Dendritic cell treated with granulocyte-macrophage colony-stimulating factor and Interleukin-4, amounts not matched to agents 40 ng/mL and 50 ng/mL, for 4 days (primary cell): ENCODE measurements at regions not wholly inside any gene's neighbourhood (a gene's known extent, or its start where the extent isn't known, plus 50 kb on each side); places are given as distances from the start of the nearest gene placed in this dataset.

ENCODE experiments used
- H3K27ac Mint-ChIP-seq: one replicate; pipeline ENCODE4 v1.8.0; 2022; ENCODE audit warnings: mild to moderate bottlenecking, mixed read lengths
- H3K27me3 Mint-ChIP-seq: one replicate; pipeline ENCODE4 v1.8.0; 2022; ENCODE audit warnings: mild to moderate bottlenecking, mixed read lengths
- H3K36me3 Mint-ChIP-seq: one replicate; pipeline ENCODE4 v1.8.0; 2022; ENCODE audit warnings: low read depth, mixed read lengths
- H3K4me1 Mint-ChIP-seq: one replicate; pipeline ENCODE4 v1.8.0; 2022; ENCODE audit warnings: low read depth, mixed read lengths
- H3K4me3 Mint-ChIP-seq: one replicate; pipeline ENCODE4 v1.8.0; 2022; ENCODE audit warnings: mild to moderate bottlenecking, moderate library complexity, mixed read lengths
- H3K9me3 Mint-ChIP-seq: one replicate; pipeline ENCODE4 v1.8.0; 2022; ENCODE audit warnings: mixed read lengths
- intact Hi-C: fragments of 100-400 bp; cut with micrococcal nuclease; formaldehyde crosslinking; loops from one replicate; pipeline ENCODE4 v1.15.0; 2022

DNA sequence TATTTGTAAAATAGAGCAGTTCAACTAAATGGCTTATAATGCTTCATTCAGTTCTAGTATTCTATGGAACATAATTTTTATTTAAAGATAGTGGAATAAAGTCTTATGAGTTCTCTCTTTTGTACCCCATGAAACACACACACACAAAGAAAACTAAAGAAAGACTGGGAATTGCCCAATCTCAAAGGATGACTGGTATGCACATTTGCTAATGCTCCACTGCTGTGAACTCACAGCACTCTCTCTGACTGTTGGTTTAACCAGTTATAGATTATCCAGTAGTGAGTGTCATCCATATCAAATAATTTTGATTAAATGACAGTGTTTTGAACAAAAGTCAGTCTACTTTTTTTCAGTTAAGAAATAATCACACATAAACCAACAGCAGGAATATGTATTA is 1082.4 kb upstream of the B3GALT2 start:
- H3K36me3 Mint-ChIP-seq, result no peaks in the 10 kb centered on the region
- no peak overlapping the region for H3K4me3 Mint-ChIP-seq
- intact Hi-C loops, result no loop called here
- H3K9me3 Mint-ChIP-seq, result peaks cover 6% of the 10 kb centered on the region
- H3K27ac Mint-ChIP-seq, result no peak overlapping the region
- no peaks in the 10 kb centered on the region for H3K27me3 Mint-ChIP-seq
- no peaks in the 10 kb centered on the region for H3K4me1 Mint-ChIP-seq

GRCh38 chr1:194267021-194267420 is 1080.6 kb upstream of the B3GALT2 start:
- H3K9me3 Mint-ChIP-seq, result peaks cover 22% of the 10 kb centered on the region
- H3K4me1 Mint-ChIP-seq, result no peaks in the 10 kb centered on the region
- H3K27ac Mint-ChIP-seq, result no peak overlapping the region
- no peak overlapping the region for H3K4me3 Mint-ChIP-seq
- intact Hi-C loops, result no loop called here
- H3K27me3 Mint-ChIP-seq, result no peaks in the 10 kb centered on the region
- H3K36me3 Mint-ChIP-seq, result no peaks in the 10 kb centered on the region

DNA sequence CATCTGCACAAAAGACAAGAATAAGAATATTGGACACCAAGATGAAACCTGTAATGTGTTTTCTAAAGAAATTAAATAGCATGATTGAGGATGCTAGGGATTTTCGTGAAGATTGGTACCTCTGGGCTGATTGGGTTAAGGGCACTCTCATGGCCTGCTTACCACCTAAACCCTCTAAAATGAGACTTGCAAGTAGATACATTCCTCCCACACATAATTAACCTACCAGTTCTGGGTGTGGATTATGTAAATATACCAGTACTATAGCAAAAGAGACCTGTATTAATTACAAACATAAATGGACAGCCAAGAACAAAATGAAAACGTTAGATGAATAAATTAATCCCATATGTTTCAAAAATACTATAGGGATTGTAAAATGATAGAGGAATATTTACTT is 1069.6 kb upstream of the B3GALT2 start:
- Mint-ChIP-seq H3K27ac (no peak overlapping the region), H3K36me3 (no peaks in the 10 kb centered on the region), H3K4me3 (no peak overlapping the region), H3K4me1 (no peaks in the 10 kb centered on the region), H3K9me3 (no peaks in the 10 kb centered on the region), H3K27me3 (no peaks in the 10 kb centered on the region)
- intact Hi-C loops, result no loop called here

GRCh38 chr1:194252199-194252598 is 1065.8 kb upstream of the B3GALT2 start:
- H3K4me1 Mint-ChIP-seq, result no peaks in the 10 kb centered on the region
- H3K27me3 Mint-ChIP-seq, result no peaks in the 10 kb centered on the region
- intact Hi-C loops, result no loop called here
- peaks cover 16% of the 10 kb centered on the region for H3K9me3 Mint-ChIP-seq
- H3K27ac Mint-ChIP-seq, result no peak overlapping the region
- H3K36me3 Mint-ChIP-seq, result no peaks in the 10 kb centered on the region
- H3K4me3 Mint-ChIP-seq, result no peak overlapping the region

- intact Hi-C loops, result no loop called here
- H3K9me3 Mint-ChIP-seq, result peaks cover 6% of the 10 kb centered on the region
- H3K4me3 Mint-ChIP-seq, result no peak overlapping the region
- H3K27ac Mint-ChIP-seq, result no peak overlapping the region
- H3K4me1 Mint-ChIP-seq, result no peaks in the 10 kb centered on the region
- H3K27me3 Mint-ChIP-seq, result no peaks in the 10 kb centered on the region
- H3K36me3 Mint-ChIP-seq, result no peaks in the 10 kb centered on the region
Measured at GRCh38 chr1:194241215-194241614, 1054.8 kb upstream of the B3GALT2 start.

DNA sequence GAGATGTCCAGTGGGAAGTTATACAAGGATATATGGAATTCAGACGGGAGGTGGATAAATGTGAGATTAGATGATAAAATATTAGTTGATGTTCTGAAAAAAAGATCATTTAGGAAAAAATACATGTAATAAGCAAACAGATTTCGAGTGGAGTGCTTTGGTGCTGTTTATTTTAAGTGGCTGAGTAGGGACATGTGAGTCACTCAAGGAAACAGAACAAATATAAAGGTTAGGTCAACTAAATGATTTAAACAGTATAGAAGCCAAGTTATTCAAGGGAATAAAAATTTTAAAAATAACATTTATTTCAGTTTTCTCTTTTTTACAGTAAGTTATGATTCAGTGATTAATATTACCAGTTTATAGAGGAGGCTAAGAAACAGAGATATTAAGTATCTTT is 1046.7 kb upstream of the B3GALT2 start:
- Mint-ChIP-seq H3K9me3 (no peaks in the 10 kb centered on the region), H3K4me3 (no peak overlapping the region), H3K27me3 (no peaks in the 10 kb centered on the region)

GRCh38 chr1:194230351-194231144 is 1044.1 kb upstream of the B3GALT2 start:
- Mint-ChIP-seq H3K4me3 (no peak overlapping the region), H3K36me3 (no peaks in the 10 kb centered on the region), H3K27ac (no peak overlapping the region), H3K9me3 (no peaks in the 10 kb centered on the region), H3K4me1 (no peaks in the 10 kb centered on the region), H3K27me3 (no peaks in the 10 kb centered on the region)
- intact Hi-C loops, result no loop called here

More for the DNA sequence above, 1046.7 kb upstream of the B3GALT2 start:
- Mint-ChIP-seq H3K36me3 (no peaks in the 10 kb centered on the region), H3K27ac (no peak overlapping the region), H3K4me1 (no peaks in the 10 kb centered on the region)
- intact Hi-C loops, result no loop called here

- Mint-ChIP-seq H3K9me3 (no peaks in the 10 kb centered on the region), H3K4me3 (no peak overlapping the region), H3K4me1 (peaks cover 2% of the 10 kb centered on the region), H3K36me3 (no peaks in the 10 kb centered on the region), H3K27ac (no peak overlapping the region), H3K27me3 (no peaks in the 10 kb centered on the region)
- intact Hi-C loops, result no loop called here
Measured at GRCh38 chr1:194228427-194228826, 1042.0 kb upstream of the B3GALT2 start.

DNA sequence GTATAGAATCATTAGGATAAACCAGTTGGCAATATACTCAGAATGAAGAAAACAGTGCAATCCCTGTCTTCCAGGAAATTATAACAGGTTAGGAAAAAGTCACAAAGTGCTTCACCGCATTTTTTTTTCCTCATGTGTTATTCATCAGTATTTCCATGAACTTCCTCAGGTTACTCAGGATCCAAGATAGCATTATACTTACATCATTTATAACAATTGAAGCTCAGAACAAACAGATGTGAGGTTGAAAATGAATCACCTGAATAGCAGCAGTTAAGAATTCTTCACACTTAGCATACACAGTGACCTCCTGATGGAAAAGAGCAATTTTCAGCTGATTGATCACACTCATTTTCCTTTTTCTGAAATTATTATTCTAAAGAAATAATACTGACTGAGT is 1040.7 kb upstream of the B3GALT2 start:
- H3K27me3 Mint-ChIP-seq, result no peaks in the 10 kb centered on the region
- H3K36me3 Mint-ChIP-seq, result no peaks in the 10 kb centered on the region
- H3K4me3 Mint-ChIP-seq, result no peak overlapping the region
- no peaks in the 10 kb centered on the region for H3K9me3 Mint-ChIP-seq
- peaks cover 7% of the 10 kb centered on the region for H3K4me1 Mint-ChIP-seq
- H3K27ac Mint-ChIP-seq, result no peak overlapping the region
- intact Hi-C loops, result no loop called here

DNA sequence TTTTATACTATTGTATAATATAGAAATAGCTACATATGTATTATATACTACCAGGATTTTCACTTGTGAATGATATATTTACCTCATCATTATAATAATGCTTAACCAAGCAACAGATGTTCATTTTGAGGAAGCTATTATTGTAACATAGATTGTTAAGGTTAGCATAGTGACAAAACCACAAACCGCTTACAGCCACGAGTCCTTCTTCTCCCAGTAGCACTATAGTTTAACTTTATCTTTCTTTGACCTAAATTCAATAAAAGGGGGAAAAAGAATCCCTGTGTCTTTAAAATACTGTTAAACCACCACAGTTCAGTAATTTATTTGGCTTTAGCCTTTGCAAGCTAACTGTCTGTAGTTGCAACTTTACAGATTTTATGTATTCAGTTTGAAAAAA is 1039.4 kb upstream of the B3GALT2 start:
- Mint-ChIP-seq H3K36me3 (no peaks in the 10 kb centered on the region), H3K4me3 (no peak overlapping the region), H3K27ac (no peak overlapping the region), H3K4me1 (peaks cover 7% of the 10 kb centered on the region), H3K27me3 (no peaks in the 10 kb centered on the region), H3K9me3 (peaks cover 4% of the 10 kb centered on the region)
- intact Hi-C loops, result no loop called here

GRCh38 chr1:194223596-194223995 is 1037.2 kb upstream of the B3GALT2 start:
- no peak overlapping the region for H3K4me3 Mint-ChIP-seq
- intact Hi-C loops, result no loop called here
- H3K4me1 Mint-ChIP-seq, result peaks cover 7% of the 10 kb centered on the region
- H3K27ac Mint-ChIP-seq, result no peak overlapping the region
- no peaks in the 10 kb centered on the region for H3K36me3 Mint-ChIP-seq
- no peaks in the 10 kb centered on the region for H3K27me3 Mint-ChIP-seq
- H3K9me3 Mint-ChIP-seq, result peaks cover 20% of the 10 kb centered on the region

- Mint-ChIP-seq H3K4me3 (no peak overlapping the region), H3K27me3 (no peaks in the 10 kb centered on the region), H3K9me3 (peaks cover 14% of the 10 kb centered on the region), H3K36me3 (no peaks in the 10 kb centered on the region), H3K27ac (no peak overlapping the region), H3K4me1 (no peaks in the 10 kb centered on the region)
- intact Hi-C loops, result no loop called here
Measured at GRCh38 chr1:194215448-194215847, 1029.0 kb upstream of the B3GALT2 start.

GRCh38 chr1:194214735-194215134 is 1028.3 kb upstream of the B3GALT2 start:
- Mint-ChIP-seq H3K27me3 (no peaks in the 10 kb centered on the region), H3K4me1 (no peaks in the 10 kb centered on the region), H3K9me3 (peaks cover 11% of the 10 kb centered on the region), H3K36me3 (no peaks in the 10 kb centered on the region), H3K27ac (no peak overlapping the region), H3K4me3 (no peak overlapping the region)
- intact Hi-C loops, result no loop called here

- Mint-ChIP-seq H3K36me3 (no peaks in the 10 kb centered on the region), H3K4me3 (no peak overlapping the region)
- intact Hi-C loops, result no loop called here
Measured at GRCh38 chr1:194209920-194210319, 1023.5 kb upstream of the B3GALT2 start.

GRCh38 chr1:194208674-194209073 is 1022.3 kb upstream of the B3GALT2 start:
- Mint-ChIP-seq H3K27ac (no peak overlapping the region), H3K27me3 (no peaks in the 10 kb centered on the region), H3K9me3 (peaks cover 2% of the 10 kb centered on the region), H3K36me3 (no peaks in the 10 kb centered on the region), H3K4me1 (no peaks in the 10 kb centered on the region), H3K4me3 (no peak overlapping the region)
- intact Hi-C loops, result no loop called here

More at GRCh38 chr1:194209920-194210319, 1023.5 kb upstream of the B3GALT2 start:
- Mint-ChIP-seq H3K27ac (no peak overlapping the region), H3K27me3 (no peaks in the 10 kb centered on the region), H3K4me1 (no peaks in the 10 kb centered on the region), H3K9me3 (no peaks in the 10 kb centered on the region)
